K562 (cell line): ENCODE measurements at regions not wholly inside any gene's neighbourhood (a gene's known extent, or its start where the extent isn't known, plus 50 kb on each side); places are given as distances from the start of the nearest gene placed in this dataset.
"Not testable (repeated sequence)": the region's sequence is repeated elsewhere in the genome, so short reads cannot be mapped to it uniquely, and the experiment has no call there.

Experiments used
- ATAC-seq: fragments of 200-7000 bp; cut with Tn5 transposase; 3 replicates; pipeline ENCODE4 v1.9.1; 2020; ENCODE audit warnings: moderate library complexity
- BruUV-seq: library from RNA; stranded (reverse); fragments of 400-500 nt; replicated peaks from 2 replicates; lab custom pipeline; 2021; lab: Mats Ljungman, UMichigan
- CTCF ChIA-PET: fragments of 300-600 bp; formaldehyde crosslinking; extraction: SDS; loops from one replicate; lab custom pipeline; 2021; ENCODE audit warnings: low intra/inter-chr PET ratio; lab: Yijun Ruan, JAX
- POLR2A ChIA-PET: fragments of 300-600, 350-650 bp; sonication (Branson Sonifier 250); formaldehyde crosslinking; extraction: SDS; loops from one replicate; lab custom pipeline; 2021; ENCODE audit warnings: antibody characterized with exemption, inconsistent platforms; lab: Yijun Ruan, JAX
- DNase-seq, 4 experiments: peaks; one replicate each; pipeline versions ENCODE4 v3.0.0 to v3.0.0-alpha.2; 2011 to 2018; ENCODE audit warnings: low spot score in 3 of 4, mixed read lengths in 3 of 4; ENCODE audit errors: extremely low read depth in 1 of 4
- FAIRE-seq: peaks from 2 replicates; lab custom pipeline; 2011; peaks lifted over from hg19 to GRCh38; lab: Jason Lieb, UNC
- H2AFZ ChIP-seq: 2 replicates; pipeline ENCODE4 v1.6.0; 2011; ENCODE audit warnings: low read depth, low read length, control low read depth, inconsistent platforms
- H3K27ac ChIP-seq: fragments of 200-600 bp; 3 replicates; pipeline ENCODE4 v1.8.0; 2011; ENCODE audit warnings: low read depth, mild to moderate bottlenecking, control low read depth, inconsistent platforms, low read length, moderate library complexity, mixed read lengths; ENCODE audit errors: extremely low read depth
- H3K27me3 ChIP-seq, 2 experiments: fragments of 300-600 bp in 1 of 2; 2 replicates in 1 of 2; 3 replicates in 1 of 2; pipeline versions ENCODE4 v1.6.0 to v1.8.0; 2011; ENCODE audit warnings: inconsistent platforms in 2 of 2, low read length in 2 of 2, mild to moderate bottlenecking in 1 of 2, mixed read lengths in 1 of 2, moderate library complexity in 1 of 2; ENCODE audit not compliant: control insufficient read depth in 2 of 2, insufficient read depth in 2 of 2
- H3K36me3 ChIP-seq: fragments of 300-600 bp; 3 replicates; pipeline ENCODE4 v1.8.0; 2011; ENCODE audit warnings: mild to moderate bottlenecking, low read length, inconsistent platforms; ENCODE audit not compliant: control insufficient read depth, insufficient read depth
- H3K4me1 ChIP-seq, 2 experiments: fragments of 200-600 bp in 1 of 2; replicated peaks in 1 of 2; 2 replicates in 1 of 2; 3 replicates in 1 of 2; pipeline versions ENCODE4 v1.5.1 to v1.8.0; 2011; ENCODE audit warnings: inconsistent platforms in 2 of 2, low read length in 2 of 2, mild to moderate bottlenecking in 1 of 2, mixed read lengths in 1 of 2, moderate library complexity in 1 of 2; ENCODE audit not compliant: control insufficient read depth in 2 of 2, insufficient read depth in 2 of 2
- H3K4me2 ChIP-seq: 2 replicates; pipeline ENCODE4 v1.6.1; 2011; ENCODE audit warnings: low read length, control low read depth, inconsistent platforms, mixed read lengths; ENCODE audit not compliant: insufficient read depth
- H3K4me3 ChIP-seq: fragments of 200-600 bp; sonication (generic), shearing (Covaris generic); 2 replicates; pipeline ENCODE4 v1.5.1; 2016; ENCODE audit warnings: control low read depth, inconsistent platforms
- H3K79me2 ChIP-seq: fragments of 200-600 bp; 3 replicates; pipeline ENCODE4 v1.8.0; 2011; ENCODE audit warnings: low read length, inconsistent platforms; ENCODE audit not compliant: control insufficient read depth, insufficient read depth
- H3K9ac ChIP-seq, 2 experiments: 2 replicates each; pipeline versions ENCODE4 v1.6.0 to v1.6.1; 2011; ENCODE audit warnings: low read depth in 2 of 2, low read length in 2 of 2, control low read depth in 1 of 2, inconsistent platforms in 1 of 2, mild to moderate bottlenecking in 1 of 2, mixed read lengths in 1 of 2; ENCODE audit not compliant: insufficient read depth in 1 of 2
- H3K9me1 ChIP-seq: one replicate; pipeline ENCODE4 v1.6.0; 2011; ENCODE audit warnings: inconsistent platforms, mild to moderate bottlenecking, low read length, moderate library complexity; ENCODE audit not compliant: control insufficient read depth, insufficient read depth
- H3K9me3 ChIP-seq: replicated peaks from 2 replicates; pipeline ENCODE4 v1.5.1; 2011; ENCODE audit warnings: low read depth, low read length, inconsistent platforms; ENCODE audit not compliant: control insufficient read depth, insufficient read depth
- H4K20me1 ChIP-seq: replicated peaks from 2 replicates; pipeline ENCODE4 v1.6.1; 2011; ENCODE audit warnings: low read length, inconsistent platforms, mixed read lengths; ENCODE audit not compliant: control insufficient read depth, insufficient read depth
- FOXM1 ChIP-seq, 2 experiments: fragments of 450-650 bp in 1 of 2; sonication (generic) in 1 of 2; formaldehyde crosslinking in 1 of 2; IDR thresholded peaks; 2 replicates each; pipeline versions ENCODE4 v1.6.1 to v1.9.0; 2017 to 2022; ENCODE audit warnings: low read depth in 2 of 2, mild to moderate bottlenecking in 2 of 2, missing genetic modification reagents in 1 of 2, moderate library complexity in 1 of 2
- PHTF2 ChIP-seq: fragments of 250-450 bp; sonication (Bioruptor Pico); IDR thresholded peaks from 2 replicates; pipeline ENCODE4 v1.5.0; 2021; ENCODE audit warnings: mild to moderate bottlenecking
- RFX7 ChIP-seq: fragments of 250-450 bp; sonication (Bioruptor Pico); IDR thresholded peaks from 2 replicates; pipeline ENCODE4 v1.5.1; 2021; ENCODE audit warnings: mild to moderate bottlenecking
- TBL1XR1 ChIP-seq, 2 experiments: IDR thresholded peaks; 2 replicates each; pipeline ENCODE4 v1.6.1; 2012; ENCODE audit warnings: improper control_type of control experiment in 2 of 2, low read length in 2 of 2, mild to moderate bottlenecking in 1 of 2
- ZC3H11A ChIP-seq: IDR thresholded peaks from 2 replicates; pipeline ENCODE4 v1.6.1; 2012; ENCODE audit warnings: low read depth, low read length, improper control_type of control experiment
- ZNF57 ChIP-seq: fragments of 450-650 bp; formaldehyde crosslinking; IDR thresholded peaks from 2 replicates; pipeline ENCODE4 v1.4.0; 2020; ENCODE audit warnings: mild to moderate bottlenecking, moderate library complexity
- WGBS: fragments of 100-300 bp; shearing (Covaris generic); methylation state at CpG from one replicate; pipeline ENCODE4 v1.1.6; 2016; ENCODE audit warnings: low coverage, mixed read lengths; ENCODE audit not compliant: insufficient coverage; ENCODE audit errors: missing lambda C conversion rate; 5-methylcytosine and 5-hydroxymethylcytosine counted together
- in situ Hi-C: fragments of 300-500 bp; cut with MboI; formaldehyde crosslinking; loops from 4 replicates; pipeline ENCODE4 v1.15.0; 2018; ENCODE audit warnings: inconsistent platforms, mixed read lengths
- intact Hi-C: fragments of 100-400 bp; cut with micrococcal nuclease; formaldehyde crosslinking; loops from 2 replicates; pipeline ENCODE4 v1.14.2; 2022

DNA sequence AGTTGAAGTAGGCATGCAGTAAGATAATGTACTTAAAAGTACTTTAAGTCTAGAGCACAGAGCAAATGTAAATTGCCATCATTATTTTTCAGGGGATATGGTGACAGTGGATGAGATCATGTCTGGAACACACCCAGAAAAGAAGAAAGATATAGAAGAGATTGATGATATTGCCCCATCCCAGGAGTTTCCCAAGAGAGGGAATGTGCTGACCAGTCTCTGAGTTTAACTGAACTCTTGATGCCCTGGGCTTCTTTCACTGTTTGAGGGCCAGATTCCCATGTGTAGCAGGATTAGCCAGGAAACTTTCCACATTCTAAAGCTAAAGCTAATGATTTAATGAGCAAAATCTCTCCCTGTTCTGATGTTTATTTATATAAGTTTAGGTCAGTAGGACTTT is 366.8 kb upstream of the UMPS start:
- POLR2A ChIA-PET, result no interaction called here
- no peak for ATAC-seq
- CTCF ChIA-PET, result no interaction called here
- TF ChIP-seq PHTF2 (no peak), FOXM1 (IDR thresholded peaks at IDR 0.05; ENCODE audit: low read depth) (no peak), FOXM1 (CRISPR knock-in tag; IDR thresholded peaks at IDR 0.05; ENCODE audit: low read depth) (no peak), ZNF57 (CRISPR knock-in tag) (no peak), ZC3H11A (no peak), RFX7 (CRISPR knock-in tag) (no peak)
- Histone ChIP-seq H3K4me3 (no peak overlapping the region), H3K9me3 (no peaks in the 10 kb centered on the region), H3K4me2 (no peak overlapping the region), H3K9me1 (no peaks in the 10 kb centered on the region), H3K27me3 (no peaks in the 10 kb centered on the region), H2AFZ (no peak overlapping the region), H4K20me1 (no peaks in the 10 kb centered on the region), H3K9ac (no peak overlapping the region), H3K27ac (no peak overlapping the region), H3K4me1 (no peaks in the 10 kb centered on the region), H3K36me3 (no peaks in the 10 kb centered on the region), H3K79me2 (no peaks in the 10 kb centered on the region)
- in situ Hi-C loops (no loop called here), intact Hi-C loops (no loop called here)
- BruUV-seq, result no TSS peak
- FAIRE-seq, result no peak
- no peak for DNase-seq

DNA sequence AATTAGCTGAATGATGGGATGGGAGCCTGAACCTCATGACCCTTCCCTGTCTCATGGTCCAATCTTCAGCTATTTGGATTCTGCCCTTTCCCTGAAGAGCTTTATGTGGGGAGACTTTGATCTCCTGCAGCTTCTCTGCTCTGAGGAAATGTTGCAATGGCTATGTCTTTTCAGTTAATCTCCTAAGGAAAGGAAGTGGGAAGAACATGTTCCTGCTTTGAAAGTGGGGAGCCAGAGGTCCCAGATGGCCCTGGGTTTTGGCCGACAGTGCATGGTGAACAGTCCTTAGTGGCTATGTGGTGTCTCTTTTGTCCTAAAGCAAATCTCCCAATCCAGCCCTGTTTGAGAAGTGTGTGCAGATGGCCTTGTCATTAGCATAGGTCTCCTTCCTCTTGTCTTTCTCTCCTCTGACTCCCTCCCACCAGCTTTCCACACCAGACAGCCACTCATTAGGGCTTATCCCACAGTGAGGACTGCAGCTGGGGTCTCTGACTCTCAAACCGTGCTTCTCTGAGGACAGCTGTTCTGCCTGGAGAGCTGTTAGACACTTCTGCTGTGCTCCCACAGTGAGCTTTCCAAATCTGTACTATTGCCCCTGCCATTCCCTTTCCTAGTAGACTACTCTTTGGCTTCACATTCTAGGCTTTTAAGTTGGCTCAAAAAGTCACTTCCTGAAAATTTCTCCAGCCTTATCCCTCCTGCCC is 365.8 kb upstream of the UMPS start:
- TF ChIP-seq TBL1XR1 (IDR thresholded peaks at IDR 0.05; ENCODE audit: low read length in 2 of 2), result no peak
- H3K9me1 ChIP-seq, result no peaks in the 10 kb centered on the region
- H3K9me3 ChIP-seq, result no peaks in the 10 kb centered on the region
- no peaks in the 10 kb centered on the region for H3K27me3 ChIP-seq
- no TSS peak for BruUV-seq
- DNase-seq (no peak), ATAC-seq (no peak), FAIRE-seq (no peak)
- no peaks in the 10 kb centered on the region for H3K4me1 ChIP-seq
- WGBS, result 10% methylated on average over 2 of the region's 2 CpGs
- H3K4me3 ChIP-seq, result no peak overlapping the region
- H3K79me2 ChIP-seq, result no peaks in the 10 kb centered on the region
- ChIA-PET CTCF (no interaction called here), POLR2A (interaction anchor here (1.1 kb wide), 1 partner anchor 11 kb away, joined by 3 read pairs; no protein-coding TSS in a partner anchor)
- in situ Hi-C loops, result no loop called here
- H3K9ac ChIP-seq, result no peak overlapping the region
- H3K4me2 ChIP-seq, result no peak overlapping the region
- H2AFZ ChIP-seq, result no peak overlapping the region
- H4K20me1 ChIP-seq, result no peaks in the 10 kb centered on the region
- H3K27ac ChIP-seq, result no peak overlapping the region
- no peaks in the 10 kb centered on the region for H3K36me3 ChIP-seq
- intact Hi-C loops, result no loop called here

DNA sequence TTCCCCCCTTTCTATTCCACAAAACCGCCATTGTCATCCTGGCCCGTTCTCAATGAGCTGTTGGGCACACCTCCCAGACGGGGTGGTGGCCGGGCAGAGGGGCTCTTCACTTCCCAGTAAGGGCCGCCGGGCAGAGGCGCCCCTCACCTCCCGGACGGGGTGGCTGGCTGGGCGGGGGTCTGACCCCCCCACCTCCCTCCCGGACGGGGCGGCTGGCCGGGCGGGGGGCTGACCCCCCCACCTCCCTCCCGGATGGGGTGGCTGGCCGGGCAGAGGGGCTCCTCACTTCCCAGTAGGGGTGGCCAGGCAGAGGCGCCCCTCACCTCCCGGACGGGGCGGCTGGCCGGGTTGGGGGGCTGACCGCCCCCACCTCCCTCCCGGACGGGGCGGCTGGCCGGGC is 363.6 kb upstream of the UMPS start:
- CTCF ChIA-PET, H3K79me2 ChIP-seq, H3K27ac ChIP-seq, POLR2A ChIA-PET, H3K27me3 ChIP-seq, FAIRE-seq, intact Hi-C loops, H3K9ac ChIP-seq, H2AFZ ChIP-seq, DNase-seq, H3K36me3 ChIP-seq, H3K4me3 ChIP-seq, in situ Hi-C loops, H3K9me1 ChIP-seq, H3K4me1 ChIP-seq, H3K9me3 ChIP-seq, H3K4me2 ChIP-seq, ATAC-seq, H4K20me1 ChIP-seq, BruUV-seq: not testable (repeated sequence)
- no CpG with 5 or more reads among the region's 27 CpGs for WGBS
